Spleen (tissue), 7 donors: ENCODE measurements at regions not wholly inside any gene's neighbourhood (a gene's known extent, or its start where the extent isn't known, plus 50 kb on each side); places are given as distances from the start of the nearest gene placed in this dataset.

Experiments
- POLR2A ChIP-seq, 3 donors: fragments of 450-650 bp; IDR thresholded peaks; one replicate each; pipeline ENCODE4 v1.5.1; 2017; ENCODE audit warnings: antibody characterized with exemption in 3 of 3, mild to moderate bottlenecking in 1 of 3
- POLR2AphosphoS5 ChIP-seq, 3 donors: sonication (generic); formaldehyde crosslinking; IDR thresholded peaks; one replicate each; pipeline ENCODE4 v1.5.1; 2017; ENCODE audit warnings: antibody characterized with exemption in 3 of 3
- TF ChIP-seq, protein P1 (sequence below), 11 experiments: fragments of 200-600 bp in 7 of 11; fragments of 450-650 bp in 4 of 11; sonication (generic) in 4 of 11; IDR thresholded peaks in 8 of 11; conservative IDR thresholded peaks in 3 of 11; 1 replicate in 7 of 11; 2 replicates in 4 of 11; pipeline versions ENCODE4 v1.4.0 to v1.8.0; 2016 to 2021; ENCODE audit warnings: antibody characterized with exemption in 11 of 11, inconsistent platforms in 4 of 11, mild to moderate bottlenecking in 1 of 11
- donor health status: DM: no; HTN: no; CAD: no; lungs with moderate emphysema.
- donor health status: DM: no; HTN: no; CAD: no.
- donor health status: DM: no; HTN: no; CAD: no.

DNA sequence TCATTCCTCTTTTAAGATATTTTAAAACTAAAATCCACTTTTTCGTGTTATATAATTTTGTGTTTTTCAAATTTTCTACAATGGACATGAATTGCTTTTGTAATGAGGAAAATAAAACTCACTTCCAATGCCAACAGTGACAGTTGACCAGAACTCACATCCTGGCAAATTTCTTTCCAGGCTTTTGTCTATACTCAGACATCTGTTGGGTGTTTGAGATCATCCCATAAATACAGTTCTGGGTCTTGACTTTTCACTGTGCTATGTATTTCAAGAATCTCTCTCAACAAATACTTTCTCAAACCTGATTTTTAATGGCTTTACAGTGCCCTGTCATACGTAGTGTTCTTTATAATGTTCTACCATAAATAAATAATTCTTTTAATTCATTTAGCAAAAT is 57.6 kb downstream of the RPL37A start:
- no peak for TF ChIP-seq POLR2A (IDR thresholded peaks at IDR 0.05)
- TF ChIP-seq, protein P1, sequence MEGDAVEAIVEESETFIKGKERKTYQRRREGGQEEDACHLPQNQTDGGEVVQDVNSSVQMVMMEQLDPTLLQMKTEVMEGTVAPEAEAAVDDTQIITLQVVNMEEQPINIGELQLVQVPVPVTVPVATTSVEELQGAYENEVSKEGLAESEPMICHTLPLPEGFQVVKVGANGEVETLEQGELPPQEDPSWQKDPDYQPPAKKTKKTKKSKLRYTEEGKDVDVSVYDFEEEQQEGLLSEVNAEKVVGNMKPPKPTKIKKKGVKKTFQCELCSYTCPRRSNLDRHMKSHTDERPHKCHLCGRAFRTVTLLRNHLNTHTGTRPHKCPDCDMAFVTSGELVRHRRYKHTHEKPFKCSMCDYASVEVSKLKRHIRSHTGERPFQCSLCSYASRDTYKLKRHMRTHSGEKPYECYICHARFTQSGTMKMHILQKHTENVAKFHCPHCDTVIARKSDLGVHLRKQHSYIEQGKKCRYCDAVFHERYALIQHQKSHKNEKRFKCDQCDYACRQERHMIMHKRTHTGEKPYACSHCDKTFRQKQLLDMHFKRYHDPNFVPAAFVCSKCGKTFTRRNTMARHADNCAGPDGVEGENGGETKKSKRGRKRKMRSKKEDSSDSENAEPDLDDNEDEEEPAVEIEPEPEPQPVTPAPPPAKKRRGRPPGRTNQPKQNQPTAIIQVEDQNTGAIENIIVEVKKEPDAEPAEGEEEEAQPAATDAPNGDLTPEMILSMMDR (IDR thresholded peaks at IDR 0.05 in 8 of 11, conservative IDR thresholded peaks at IDR 0.05 in 3 of 11), result no peak
- TF ChIP-seq POLR2AphosphoS5 (IDR thresholded peaks at IDR 0.05), result no peak
